Activated CD4-positive, alpha-beta T cell treated with anti-CD3 and anti-CD28 coated beads, Interleukin-2, amount 10 ng/mL, durations not matched to agents 24 days and 14 days (primary cell): ENCODE measurements at regions not wholly inside any gene's neighbourhood (a gene's known extent, or its start where the extent isn't known, plus 50 kb on each side); places are given as distances from the start of the nearest gene placed in this dataset.
"Not testable (repeated sequence)": the region's sequence is repeated elsewhere in the genome, so short reads cannot be mapped to it uniquely, and the experiment has no call there.

ENCODE experiments used
- DNase-seq: peaks from one replicate; pipeline ENCODE4 v3.0.0; 2022
- H3K27ac Mint-ChIP-seq: one replicate; pipeline ENCODE4 v1.8.0; 2022; ENCODE audit warnings: mild to moderate bottlenecking, mixed read lengths
- H3K27me3 Mint-ChIP-seq: one replicate; pipeline ENCODE4 v1.8.0; 2022; ENCODE audit warnings: mixed read lengths
- H3K36me3 Mint-ChIP-seq: one replicate; pipeline ENCODE4 v1.8.0; 2022; ENCODE audit warnings: low read depth, mild to moderate bottlenecking, mixed read lengths
- H3K4me1 Mint-ChIP-seq: one replicate; pipeline ENCODE4 v1.8.0; 2021; ENCODE audit warnings: mixed read lengths
- H3K4me3 Mint-ChIP-seq: one replicate; pipeline ENCODE4 v1.8.0; 2022; ENCODE audit warnings: mild to moderate bottlenecking, moderate library complexity, mixed read lengths
- H3K9me3 Mint-ChIP-seq: one replicate; pipeline ENCODE4 v1.8.0; 2021; ENCODE audit warnings: mixed read lengths
- intact Hi-C: fragments of 100-400 bp; cut with micrococcal nuclease; formaldehyde crosslinking; loops from one replicate; pipeline ENCODE4 v1.15.1; 2023

DNA sequence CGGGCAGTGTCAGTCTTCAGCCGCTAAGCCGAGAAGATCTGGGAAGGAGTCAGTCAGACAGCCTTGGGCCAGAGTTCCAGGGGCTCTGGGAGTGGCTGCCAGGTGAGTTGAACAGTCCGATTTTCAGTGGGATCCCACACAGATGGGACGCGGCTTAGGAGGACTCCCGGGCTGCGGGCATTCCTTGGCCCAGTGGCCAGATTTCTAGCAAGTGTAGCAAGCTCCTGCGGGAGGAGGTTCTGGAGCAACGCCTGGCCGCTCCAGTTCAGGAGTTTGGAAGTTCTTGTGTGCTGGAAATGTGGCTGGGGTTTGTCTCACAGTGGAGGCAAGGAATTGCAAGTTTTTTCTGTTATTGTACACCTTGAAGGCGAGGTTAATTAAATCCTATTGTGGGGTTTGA lies 414.0 kb upstream of the EPHA7 start:
- intact Hi-C loops, H3K27ac Mint-ChIP-seq, DNase-seq, H3K4me1 Mint-ChIP-seq, H3K27me3 Mint-ChIP-seq, H3K4me3 Mint-ChIP-seq, H3K9me3 Mint-ChIP-seq, H3K36me3 Mint-ChIP-seq: not testable (repeated sequence)

DNA sequence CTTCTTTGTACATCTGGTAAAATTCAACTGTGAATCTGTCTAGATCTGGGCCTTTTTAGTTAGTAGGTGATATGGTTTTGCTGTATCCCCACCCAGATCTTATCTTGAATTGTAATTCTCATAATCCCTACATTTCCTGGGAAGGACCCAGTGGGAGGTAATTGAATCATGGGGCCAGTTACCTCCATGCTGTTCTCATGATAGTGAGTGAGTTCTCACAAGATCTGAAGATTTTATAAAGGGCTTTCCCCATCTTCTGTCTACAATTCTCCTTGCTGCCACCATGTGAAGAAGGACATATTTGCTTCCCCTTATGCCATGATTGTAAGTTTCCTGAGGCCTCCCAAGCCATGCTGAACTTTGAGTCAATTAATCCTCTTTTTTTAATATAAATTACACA lies 410.4 kb upstream of the EPHA7 start:
- DNase-seq, H3K9me3 Mint-ChIP-seq, H3K36me3 Mint-ChIP-seq, H3K4me1 Mint-ChIP-seq, H3K27ac Mint-ChIP-seq, H3K4me3 Mint-ChIP-seq, H3K27me3 Mint-ChIP-seq, intact Hi-C loops: not testable (repeated sequence)

DNA sequence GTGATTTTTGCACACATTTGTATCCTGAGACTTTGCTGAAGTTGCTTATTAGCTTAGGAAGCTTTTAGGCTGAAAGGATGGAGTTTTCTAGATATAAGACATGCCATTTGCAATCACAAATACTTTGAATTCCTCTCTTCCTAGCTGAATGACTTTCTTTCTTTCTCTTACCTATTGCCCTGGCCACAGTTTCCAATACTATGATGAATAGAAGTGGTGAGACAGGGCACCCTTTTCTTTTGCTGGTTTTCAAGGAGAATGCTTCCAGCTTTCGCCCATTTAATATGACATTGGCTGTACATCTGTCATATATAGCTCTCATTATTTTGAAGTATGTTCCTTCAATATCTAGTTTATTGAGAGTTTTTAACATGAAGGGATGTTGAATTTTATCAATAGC lies 409.6 kb upstream of the EPHA7 start:
- Mint-ChIP-seq H3K27ac (no peak overlapping the region), H3K4me3 (no peak overlapping the region), H3K27me3 (no peaks in the 10 kb centered on the region), H3K4me1 (no peaks in the 10 kb centered on the region), H3K36me3 (no peaks in the 10 kb centered on the region), H3K9me3 (peaks cover 4% of the 10 kb centered on the region)
- intact Hi-C loops = no loop called here
- no peak for DNase-seq

DNA sequence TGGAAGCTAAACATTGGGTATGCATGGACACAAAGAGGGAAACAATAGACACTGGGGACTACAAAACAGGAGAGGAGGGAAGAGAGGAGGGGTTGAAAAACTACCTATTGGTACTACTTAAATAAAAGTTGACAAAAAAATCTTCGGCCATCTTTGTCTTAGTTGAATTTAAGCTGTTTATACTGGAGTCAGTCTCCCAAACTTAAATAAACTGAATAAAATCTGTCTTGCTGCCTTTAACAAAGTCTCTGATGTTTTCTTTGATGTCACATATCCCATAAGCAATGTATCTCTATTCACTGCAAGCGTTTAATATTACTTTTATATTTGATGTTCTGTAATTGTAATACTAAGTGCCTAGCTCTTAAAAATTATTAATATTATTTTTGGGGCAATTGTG lies 409.2 kb upstream of the EPHA7 start:
- no peaks in the 10 kb centered on the region for H3K4me1 Mint-ChIP-seq
- H3K27me3 Mint-ChIP-seq = no peaks in the 10 kb centered on the region
- intact Hi-C loops = no loop called here
- DNase-seq = no peak
- H3K9me3 Mint-ChIP-seq = peaks cover 4% of the 10 kb centered on the region
- H3K36me3 Mint-ChIP-seq = no peaks in the 10 kb centered on the region
- no peak overlapping the region for H3K27ac Mint-ChIP-seq
- no peak overlapping the region for H3K4me3 Mint-ChIP-seq

DNA sequence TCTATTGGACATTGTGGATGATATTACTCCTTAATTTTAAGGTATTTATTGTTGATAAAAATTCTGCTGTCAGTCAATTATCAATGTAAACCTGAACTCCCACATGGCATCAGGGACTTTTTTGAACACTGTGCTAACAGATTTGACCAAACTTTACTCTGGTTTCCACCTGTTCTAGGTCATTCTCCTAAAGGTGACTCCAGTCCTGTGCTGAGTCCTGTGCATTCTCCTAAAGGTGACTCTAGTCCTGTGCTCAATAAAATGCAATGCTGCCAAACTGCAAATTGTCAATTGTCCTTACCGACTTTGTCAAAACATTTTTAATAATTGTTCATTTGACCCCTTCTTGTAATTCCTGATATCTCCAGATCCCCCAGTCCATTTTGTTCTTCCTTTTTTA lies 408.4 kb upstream of the EPHA7 start:
- Mint-ChIP-seq H3K27ac (no peak overlapping the region), H3K4me3 (no peak overlapping the region), H3K9me3 (peaks cover 4% of the 10 kb centered on the region), H3K4me1 (no peaks in the 10 kb centered on the region), H3K36me3 (no peaks in the 10 kb centered on the region), H3K27me3 (no peaks in the 10 kb centered on the region)
- no peak for DNase-seq
- intact Hi-C loops = no loop called here

DNA sequence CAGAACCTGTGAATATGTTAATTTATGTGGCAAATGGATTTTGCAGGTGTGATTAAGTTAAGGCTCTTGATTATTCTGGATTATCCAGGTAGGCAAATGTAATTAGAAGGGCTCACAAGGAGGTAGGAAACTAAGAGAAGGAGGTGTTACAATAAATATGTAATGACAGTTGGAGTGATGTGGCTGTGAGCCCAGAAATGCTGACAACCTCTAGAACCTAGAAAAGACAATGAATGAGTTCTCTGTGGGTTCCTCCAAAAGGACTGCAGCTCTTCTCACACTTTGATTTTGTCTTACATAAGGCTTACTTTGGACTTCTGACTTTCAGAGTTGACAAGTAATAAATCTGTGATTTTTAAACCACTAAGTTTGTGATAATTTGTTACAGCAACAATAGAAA lies 406.6 kb upstream of the EPHA7 start:
- no peaks in the 10 kb centered on the region for H3K27me3 Mint-ChIP-seq
- H3K36me3 Mint-ChIP-seq = no peaks in the 10 kb centered on the region
- DNase-seq = no peak
- intact Hi-C loops = no loop called here
- H3K4me3 Mint-ChIP-seq = no peak overlapping the region
- H3K9me3 Mint-ChIP-seq = no peaks in the 10 kb centered on the region
- H3K4me1 Mint-ChIP-seq = no peaks in the 10 kb centered on the region
- H3K27ac Mint-ChIP-seq = no peak overlapping the region

DNA sequence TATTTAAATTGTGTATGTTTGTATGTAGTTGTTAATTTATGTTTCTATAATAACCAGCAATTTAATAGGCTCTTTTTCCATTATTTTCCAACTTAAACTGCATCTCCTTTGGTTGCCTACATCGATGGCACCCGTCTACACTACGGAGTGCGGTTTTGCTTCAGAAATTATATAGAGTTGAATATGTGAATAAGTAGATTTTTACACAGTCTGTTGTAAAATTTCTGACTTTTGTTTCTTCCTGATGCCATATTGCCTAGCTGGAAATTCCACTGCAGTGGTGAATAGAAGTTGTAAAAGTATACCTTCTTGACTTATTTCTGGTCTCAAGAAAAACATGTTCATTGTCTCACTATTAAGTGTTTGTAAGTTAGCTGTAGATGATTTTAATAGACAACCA lies 404.1 kb upstream of the EPHA7 start:
- Mint-ChIP-seq H3K27ac (no peak overlapping the region), H3K27me3 (no peaks in the 10 kb centered on the region), H3K4me3 (no peak overlapping the region), H3K4me1 (no peaks in the 10 kb centered on the region), H3K9me3 (no peaks in the 10 kb centered on the region), H3K36me3 (no peaks in the 10 kb centered on the region)
- DNase-seq = no peak
- intact Hi-C loops = no loop called here

DNA sequence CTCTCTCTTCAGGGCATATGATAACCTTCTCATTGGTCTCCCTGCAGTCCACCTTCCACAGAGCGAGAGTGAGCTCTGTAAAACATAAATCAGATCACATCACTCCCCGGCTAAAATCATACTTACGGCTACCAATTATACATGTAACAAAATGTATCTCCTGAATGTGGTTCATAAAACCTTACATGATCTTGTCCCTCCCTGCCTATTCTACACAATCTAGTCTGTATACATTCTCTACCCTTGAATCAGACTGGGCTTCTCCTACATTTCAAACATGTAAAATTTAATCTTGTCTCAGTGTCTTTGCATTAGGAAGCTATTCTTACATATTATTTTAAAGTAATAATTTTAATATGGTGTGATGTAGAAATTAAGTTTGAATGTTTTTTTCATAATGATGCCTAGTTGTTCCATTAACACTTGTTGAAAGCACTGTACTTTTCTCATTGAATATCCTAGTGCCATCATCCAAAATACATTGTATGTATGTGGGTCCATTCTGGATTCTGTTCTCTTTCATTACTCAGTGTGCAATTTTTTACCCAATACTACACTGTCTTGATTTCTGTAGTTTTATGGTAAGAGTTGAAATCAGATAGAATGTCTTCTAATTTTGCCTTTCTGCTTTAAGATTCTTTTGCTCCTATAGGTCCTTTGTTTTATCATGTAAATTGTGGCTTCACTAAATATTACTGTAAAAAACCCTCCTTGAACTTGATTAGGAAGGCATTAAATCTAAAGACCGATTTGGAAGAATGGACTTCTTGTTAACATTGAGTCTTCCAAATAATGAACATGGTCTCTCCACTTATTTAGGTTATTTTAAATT lies 403.3 kb upstream of the EPHA7 start:
- H3K4me3 Mint-ChIP-seq = no peak overlapping the region
- H3K36me3 Mint-ChIP-seq = no peaks in the 10 kb centered on the region
- intact Hi-C loops = no loop called here
- no peaks in the 10 kb centered on the region for H3K27me3 Mint-ChIP-seq
- H3K27ac Mint-ChIP-seq = no peak overlapping the region
- DNase-seq = no peak
- H3K9me3 Mint-ChIP-seq = no peaks in the 10 kb centered on the region
- H3K4me1 Mint-ChIP-seq = no peaks in the 10 kb centered on the region

DNA sequence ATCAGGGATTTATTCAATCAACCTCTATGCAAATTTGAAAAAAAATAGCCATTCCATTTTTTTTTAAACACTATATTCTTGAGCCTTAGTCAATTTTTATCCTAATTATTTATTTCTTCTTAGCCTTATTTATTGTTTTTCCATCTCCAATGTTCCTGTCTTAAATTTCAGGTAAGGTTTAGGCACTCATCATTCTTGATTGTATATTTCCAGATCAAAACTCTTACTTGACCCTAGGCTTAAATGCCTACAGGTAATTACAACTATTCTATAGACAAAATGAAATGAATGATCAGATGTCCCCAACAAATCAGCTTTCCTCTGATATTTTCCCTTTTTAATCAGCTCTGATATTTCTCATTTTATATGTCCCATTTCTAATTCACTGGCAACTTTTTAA lies 402.6 kb upstream of the EPHA7 start:
- H3K9me3 Mint-ChIP-seq = no peaks in the 10 kb centered on the region
- no peak overlapping the region for H3K4me3 Mint-ChIP-seq

DNA sequence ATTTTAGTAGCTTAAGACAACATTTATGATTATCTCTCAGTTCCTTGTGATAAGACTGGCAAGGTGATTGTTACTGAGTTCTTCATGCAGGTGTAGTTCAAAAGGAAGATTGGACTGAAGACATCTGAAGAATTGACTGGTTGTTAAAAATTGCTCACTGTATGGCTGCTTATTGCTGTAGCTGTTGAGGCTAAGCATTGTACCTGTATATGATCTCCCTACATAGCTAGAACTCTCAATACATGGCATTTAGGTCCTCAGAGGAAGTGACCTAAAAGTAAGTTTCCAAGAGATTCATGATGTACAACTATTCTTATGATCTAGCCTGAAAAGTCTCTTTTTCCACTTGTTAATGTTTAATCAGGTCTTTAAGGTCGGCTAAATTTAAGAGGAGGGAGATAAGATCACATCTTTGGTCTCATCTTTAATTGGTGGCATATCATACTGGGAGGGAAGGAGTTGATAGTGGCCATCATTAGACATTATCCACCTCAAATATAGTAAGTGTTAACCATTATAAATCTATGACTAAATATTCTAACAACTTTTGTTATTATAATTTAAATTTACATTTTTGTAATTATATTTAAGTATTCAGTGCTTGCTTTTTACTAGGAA lies 401.2 kb upstream of the EPHA7 start:
- intact Hi-C loops = no loop called here
- no peaks in the 10 kb centered on the region for H3K36me3 Mint-ChIP-seq
- no peaks in the 10 kb centered on the region for H3K27me3 Mint-ChIP-seq
- no peaks in the 10 kb centered on the region for H3K9me3 Mint-ChIP-seq
- no peak overlapping the region for H3K27ac Mint-ChIP-seq
- no peak for DNase-seq
- no peak overlapping the region for H3K4me3 Mint-ChIP-seq
- H3K4me1 Mint-ChIP-seq = no peaks in the 10 kb centered on the region

More for the DNA sequence above, 402.6 kb upstream of the EPHA7 start:
- Mint-ChIP-seq H3K4me1 (no peaks in the 10 kb centered on the region), H3K27me3 (no peaks in the 10 kb centered on the region), H3K27ac (no peak overlapping the region), H3K36me3 (no peaks in the 10 kb centered on the region)
- intact Hi-C loops = no loop called here
- no peak for DNase-seq

DNA sequence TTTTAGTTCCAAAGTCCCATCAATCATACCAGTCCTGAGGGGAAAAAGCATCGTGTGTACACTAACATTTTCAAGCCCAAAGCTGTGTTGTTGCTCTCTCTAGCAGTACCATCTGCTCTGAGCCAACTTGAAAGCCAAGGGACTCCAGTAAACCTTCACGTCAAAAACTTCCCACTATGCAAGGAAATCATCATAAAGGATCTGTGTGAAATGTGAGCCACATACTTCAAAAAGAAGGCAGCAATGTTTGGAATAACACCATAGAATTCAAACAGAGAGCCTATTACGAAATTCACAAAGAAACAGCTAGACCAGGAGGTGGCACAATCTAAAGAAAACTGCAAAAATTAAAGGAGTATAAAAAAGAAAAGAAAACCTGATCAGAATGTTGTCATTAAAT lies 399.8 kb upstream of the EPHA7 start:
- Mint-ChIP-seq H3K4me3 (no peak overlapping the region), H3K36me3 (no peaks in the 10 kb centered on the region), H3K9me3 (no peaks in the 10 kb centered on the region), H3K4me1 (no peaks in the 10 kb centered on the region), H3K27ac (no peak overlapping the region), H3K27me3 (no peaks in the 10 kb centered on the region)
- intact Hi-C loops = no loop called here
- no peak for DNase-seq

DNA sequence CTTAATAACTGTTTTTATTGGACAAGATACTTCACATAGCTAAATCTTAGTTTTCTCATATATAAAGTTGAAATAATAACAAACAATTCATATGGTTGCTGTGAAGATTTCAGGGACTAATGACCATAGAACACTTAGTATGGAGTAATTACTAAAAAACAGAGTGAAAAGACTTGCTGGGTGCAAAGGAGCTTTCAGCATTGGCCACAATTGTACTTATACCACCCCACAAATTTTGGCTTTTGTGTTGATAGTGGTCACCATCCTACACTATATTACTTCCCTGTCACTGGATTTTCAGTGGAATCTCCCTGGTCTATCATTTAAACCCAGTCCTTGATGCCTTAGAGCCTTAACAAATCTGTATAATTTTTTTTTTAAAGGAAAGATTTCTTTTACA lies 398.6 kb upstream of the EPHA7 start:
- Mint-ChIP-seq H3K36me3 (no peaks in the 10 kb centered on the region), H3K4me1 (no peaks in the 10 kb centered on the region), H3K9me3 (no peaks in the 10 kb centered on the region), H3K4me3 (no peak overlapping the region), H3K27ac (no peak overlapping the region), H3K27me3 (no peaks in the 10 kb centered on the region)
- DNase-seq = no peak
- intact Hi-C loops = no loop called here

DNA sequence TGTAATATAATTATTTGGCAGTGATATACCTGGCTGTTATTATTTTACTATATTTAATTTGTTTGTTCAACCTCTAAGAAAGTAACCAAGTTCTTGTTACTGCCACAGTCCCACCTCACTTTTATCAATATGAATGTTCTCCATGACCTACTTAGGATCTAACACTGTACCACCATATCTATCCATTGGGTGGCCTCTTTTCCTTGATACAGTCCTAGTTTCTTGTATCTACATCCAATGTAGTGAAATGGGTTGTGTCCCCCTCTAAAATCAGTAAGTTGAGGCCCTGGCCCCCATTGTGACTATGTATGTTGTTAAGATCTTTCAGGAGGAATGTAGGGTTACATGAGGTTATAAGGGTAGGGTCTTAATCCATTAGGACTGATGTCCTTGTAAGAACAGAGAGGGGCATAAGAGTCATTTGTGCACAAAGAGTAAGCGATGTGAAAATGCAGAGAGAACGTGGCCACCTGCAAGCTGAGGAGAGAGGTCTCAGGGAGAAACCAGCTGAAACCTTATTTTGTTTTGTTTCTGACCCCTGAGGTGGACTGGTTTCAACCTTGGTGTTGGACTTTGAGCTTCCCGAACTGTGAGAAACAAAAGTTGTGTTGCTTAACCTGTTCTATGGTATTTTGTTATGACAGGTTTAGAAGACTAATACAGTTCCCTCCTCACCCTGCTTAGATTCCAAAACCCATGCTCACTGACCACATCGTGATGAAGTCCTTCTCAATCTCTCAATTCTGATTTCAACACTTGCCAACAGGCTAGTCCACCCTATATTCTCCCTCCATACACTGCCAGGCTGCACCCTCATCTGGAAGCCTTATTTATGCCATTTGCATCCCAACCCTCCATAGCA lies 387.3 kb upstream of the EPHA7 start:
- Mint-ChIP-seq H3K27me3 (no peaks in the 10 kb centered on the region), H3K4me1 (no peaks in the 10 kb centered on the region), H3K4me3 (no peak overlapping the region), H3K27ac (no peak overlapping the region), H3K9me3 (no peaks in the 10 kb centered on the region), H3K36me3 (no peaks in the 10 kb centered on the region)
- intact Hi-C loops = no loop called here
- no peak for DNase-seq

DNA sequence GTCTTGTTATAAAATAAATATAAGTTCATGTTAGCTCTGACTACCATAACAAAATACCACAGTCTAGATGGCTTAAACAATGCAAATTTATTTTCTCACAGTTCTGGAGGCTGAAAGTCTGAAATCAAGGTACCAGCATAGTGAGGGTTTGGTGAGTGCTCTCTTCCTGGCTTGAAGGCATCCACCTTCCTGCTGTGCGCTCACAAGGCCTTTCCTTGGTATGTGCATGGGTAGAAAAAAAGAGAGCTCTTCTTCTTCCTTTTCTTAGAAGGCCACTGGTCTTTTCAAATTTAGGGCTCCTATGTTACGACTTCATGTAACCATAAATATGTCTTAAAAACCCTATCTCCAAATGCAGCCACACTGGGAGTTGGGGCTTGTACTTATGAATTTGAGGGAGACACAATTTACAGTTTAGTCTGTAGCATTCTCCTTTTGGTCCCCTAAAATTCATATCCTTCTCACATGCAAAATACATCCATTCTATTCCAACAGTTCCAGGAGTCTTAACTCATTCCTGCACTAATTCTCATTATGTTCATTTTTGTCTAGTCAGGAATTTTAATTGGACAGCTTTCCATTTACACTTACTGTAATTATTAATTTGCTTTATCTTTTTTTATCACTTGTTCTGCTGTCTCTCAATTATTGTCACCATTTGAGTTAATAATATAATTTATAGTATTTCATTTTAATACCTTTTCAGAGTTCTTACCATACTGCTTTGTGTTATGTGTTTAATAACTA lies 381.9 kb upstream of the EPHA7 start:
- H3K27me3 Mint-ChIP-seq = no peaks in the 10 kb centered on the region
- H3K4me1 Mint-ChIP-seq = no peaks in the 10 kb centered on the region
- H3K9me3 Mint-ChIP-seq = no peaks in the 10 kb centered on the region
- intact Hi-C loops = no loop called here
- no peaks in the 10 kb centered on the region for H3K36me3 Mint-ChIP-seq
- no peak overlapping the region for H3K27ac Mint-ChIP-seq
- no peak overlapping the region for H3K4me3 Mint-ChIP-seq
- no peak for DNase-seq
